ENCODE measurements at regions not wholly inside any gene's neighbourhood (a gene's known extent, or its start where the extent isn't known, plus 50 kb on each side); places are given as distances from the start of the nearest gene placed in this dataset.
"Not testable (repeated sequence)": the region's sequence is repeated elsewhere in the genome, so short reads cannot be mapped to it uniquely, and the experiment has no call there.

- DNase-seq, result peak in 1 of 2 experiments; percentile 43
Measured at GRCh38 chr5:166166071-166166470, 2125.4 kb upstream of the WWC1 start.

- no peak for DNase-seq
Measured at GRCh38 chr5:166172597-166172996, 2118.8 kb upstream of the WWC1 start.

DNA sequence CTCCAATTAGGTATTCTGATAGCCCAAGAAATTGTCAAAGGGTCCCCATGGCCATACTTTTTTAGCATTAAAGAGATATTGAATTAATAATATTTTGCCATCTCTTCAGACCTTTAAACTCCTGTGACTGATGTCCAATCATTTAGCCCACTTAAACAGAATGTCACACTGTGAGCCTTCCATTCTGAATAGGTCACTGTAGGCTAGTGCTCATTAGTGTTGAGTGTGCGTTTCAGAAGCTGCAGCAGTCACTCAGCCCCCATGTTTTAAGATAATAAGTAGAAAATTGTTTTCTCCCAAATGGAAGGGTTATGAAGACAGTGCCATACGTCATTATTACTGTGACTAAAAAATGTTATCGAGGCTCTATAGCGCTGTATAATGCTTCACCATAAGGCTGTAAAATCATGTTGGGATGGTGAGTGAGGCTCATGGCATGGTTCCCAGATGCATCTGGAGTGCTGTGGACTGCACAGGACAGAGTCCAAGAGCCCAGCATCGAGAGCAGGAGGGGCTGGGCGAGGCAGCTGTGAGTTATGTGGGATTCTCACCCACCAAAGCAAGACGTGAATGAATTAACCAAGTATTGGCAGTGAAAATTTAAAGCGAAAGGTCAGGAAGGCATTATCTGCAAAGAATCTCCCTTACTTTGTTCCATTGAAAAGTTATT is 2112.9 kb upstream of the WWC1 start:
- DNase-seq, result no peak

DNA sequence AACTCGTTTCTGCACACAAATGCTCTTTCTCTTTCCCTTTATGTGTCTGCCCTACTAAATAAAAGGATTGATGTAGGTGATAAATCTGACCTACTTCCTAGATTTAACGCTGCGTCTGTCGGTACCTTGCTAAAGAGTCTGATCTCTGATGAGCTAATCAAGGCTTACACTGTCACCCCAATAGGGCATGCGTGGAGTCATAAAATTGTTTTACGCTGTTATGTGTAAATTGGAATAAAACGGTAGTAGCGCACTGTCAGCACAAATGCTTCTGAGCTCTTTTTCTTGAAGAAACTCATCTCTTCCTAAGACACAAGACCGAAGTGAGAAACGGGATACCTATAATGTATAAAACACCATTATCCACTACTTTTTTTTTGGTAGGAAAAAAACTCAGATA is 2106.3 kb upstream of the WWC1 start:
- no peak for DNase-seq

DNA sequence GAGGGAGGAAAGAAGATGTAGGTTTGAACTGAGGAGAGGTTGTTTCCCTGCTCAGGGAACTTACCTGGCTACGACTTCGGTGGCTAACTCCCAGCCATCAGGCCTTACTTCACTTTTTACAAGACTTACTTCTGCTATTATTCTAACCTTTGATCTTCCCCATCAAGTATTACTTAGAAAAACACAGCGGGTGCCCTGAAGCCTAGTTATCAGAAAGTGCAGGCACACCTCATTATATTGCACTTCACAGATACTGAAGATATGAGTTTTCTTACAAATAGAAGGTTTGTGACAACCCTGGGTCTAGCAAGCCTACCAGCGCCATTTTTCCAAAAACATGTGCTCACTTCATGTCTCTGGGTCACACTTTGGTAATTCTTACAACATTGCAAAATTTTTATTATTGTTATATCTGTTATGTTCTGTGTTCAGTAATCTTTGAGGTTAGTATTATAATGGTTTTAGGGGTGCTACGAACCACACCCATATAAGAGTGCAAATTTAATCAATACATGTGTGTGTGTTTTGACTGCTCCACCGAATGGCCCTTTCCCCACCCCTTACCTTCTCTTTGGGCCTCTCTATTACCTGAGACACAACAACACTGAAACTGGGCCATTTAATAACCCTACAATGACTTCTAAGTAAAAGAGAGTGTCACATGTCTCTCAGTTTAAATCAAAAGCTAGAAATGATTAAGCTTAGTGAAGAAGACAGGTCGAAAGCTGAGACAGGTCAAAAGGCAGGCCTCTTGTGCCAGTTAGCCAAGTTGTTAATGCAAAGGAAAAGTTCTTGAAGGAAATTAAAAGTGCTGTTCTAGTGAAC is 2102.7 kb upstream of the WWC1 start:
- DNase-seq, result no peak

- DNase-seq, result no peak
Measured at GRCh38 chr5:166192696-166193095, 2098.7 kb upstream of the WWC1 start.

DNA sequence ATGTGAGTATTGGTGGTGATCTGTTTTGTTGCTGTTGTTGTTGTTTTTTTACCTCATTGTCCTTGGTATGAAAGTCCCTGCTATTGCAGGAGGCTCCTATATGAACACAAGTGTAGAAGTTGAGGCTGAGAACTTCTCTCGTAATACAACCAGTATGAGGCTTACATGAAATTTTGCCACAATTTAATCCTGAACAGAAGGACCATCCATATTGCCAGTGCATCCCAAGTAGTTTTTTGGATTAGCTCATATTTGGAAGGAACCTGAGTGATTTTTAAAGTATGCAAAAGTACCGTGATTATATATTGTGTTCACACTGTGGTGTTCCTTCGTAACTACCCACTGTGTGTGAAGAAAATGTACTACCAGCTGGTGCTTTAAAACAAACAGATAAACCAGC is 2095.5 kb upstream of the WWC1 start:
- DNase-seq, result no peak

DNA sequence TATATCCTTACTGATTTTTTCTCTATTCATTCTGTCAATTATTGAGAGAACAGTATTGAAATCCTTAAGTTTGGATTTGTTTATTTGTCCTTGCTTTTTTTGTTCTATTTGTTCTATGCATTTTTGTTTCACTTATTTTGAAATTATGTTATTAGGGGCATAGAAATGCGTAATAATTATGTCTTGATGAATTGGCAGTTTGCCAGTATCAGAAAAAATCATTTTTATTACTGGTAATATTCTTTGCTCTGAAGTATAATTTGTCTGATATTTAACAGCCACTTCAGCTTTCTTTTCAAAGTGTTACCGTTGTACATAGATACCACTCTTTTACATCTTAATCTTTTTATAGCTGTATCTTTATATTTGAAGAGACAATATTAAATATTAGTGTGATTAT is 2090.9 kb upstream of the WWC1 start:
- no peak for DNase-seq

DNA sequence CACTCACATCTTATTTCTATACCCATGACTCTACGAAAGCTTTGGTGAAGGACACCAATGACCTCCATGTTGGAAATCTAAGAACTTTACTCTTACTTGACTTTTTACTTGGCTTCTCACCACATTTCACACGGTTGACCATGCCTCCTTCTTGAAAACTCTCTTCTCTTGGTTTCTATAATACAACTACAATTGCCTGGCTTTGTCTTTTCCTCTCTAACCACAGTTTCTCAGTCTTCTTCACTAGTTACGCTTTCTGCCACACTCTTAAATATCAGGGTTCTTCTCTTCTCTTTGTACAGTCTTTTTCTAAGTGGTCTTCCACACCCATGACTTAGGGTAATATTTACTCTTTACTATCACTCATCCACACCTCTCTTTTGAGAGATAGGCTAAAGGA is 2079.8 kb upstream of the WWC1 start:
- no peak for DNase-seq

- DNase-seq, result no peak
Measured at GRCh38 chr5:166236327-166236726, 2055.1 kb upstream of the WWC1 start.

DNA sequence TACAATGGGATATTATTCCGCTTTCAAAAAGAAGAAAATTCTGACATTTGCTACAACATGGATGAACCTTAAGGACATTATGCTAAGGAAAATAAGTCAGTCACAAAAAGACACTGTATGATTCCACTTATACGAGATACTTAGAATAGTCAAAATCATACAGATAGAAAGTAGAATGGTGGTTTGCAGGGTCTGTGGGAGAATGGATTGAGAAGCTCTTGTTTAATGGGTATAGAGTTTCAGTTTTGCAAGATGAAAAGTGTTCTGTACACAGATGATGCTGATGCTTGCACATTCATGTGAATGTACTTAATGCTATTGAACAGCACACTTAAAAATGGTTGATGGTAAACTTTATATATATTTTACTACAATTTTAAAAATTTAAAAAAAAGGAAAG is 2050.7 kb upstream of the WWC1 start:
- no peak for DNase-seq

DNA sequence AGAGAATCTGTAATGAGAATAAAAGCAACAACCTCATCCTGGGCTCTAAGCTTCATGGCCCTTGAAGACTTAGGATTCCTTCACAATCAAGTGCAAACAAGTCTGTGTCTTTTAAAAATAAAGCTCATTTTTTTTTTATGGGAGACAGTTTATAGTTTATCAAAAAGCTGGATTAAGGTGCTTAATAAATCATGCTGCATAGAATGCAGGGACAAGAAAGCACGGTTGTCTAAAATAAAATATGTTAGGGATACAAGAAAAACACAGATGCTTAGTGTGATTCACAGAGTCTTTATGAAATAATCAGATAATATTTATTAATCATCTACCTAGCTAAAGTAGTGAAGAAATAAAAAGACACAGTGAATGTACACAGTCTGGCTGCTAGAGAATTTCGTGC is 2045.9 kb upstream of the WWC1 start:
- no peak for DNase-seq

DNA sequence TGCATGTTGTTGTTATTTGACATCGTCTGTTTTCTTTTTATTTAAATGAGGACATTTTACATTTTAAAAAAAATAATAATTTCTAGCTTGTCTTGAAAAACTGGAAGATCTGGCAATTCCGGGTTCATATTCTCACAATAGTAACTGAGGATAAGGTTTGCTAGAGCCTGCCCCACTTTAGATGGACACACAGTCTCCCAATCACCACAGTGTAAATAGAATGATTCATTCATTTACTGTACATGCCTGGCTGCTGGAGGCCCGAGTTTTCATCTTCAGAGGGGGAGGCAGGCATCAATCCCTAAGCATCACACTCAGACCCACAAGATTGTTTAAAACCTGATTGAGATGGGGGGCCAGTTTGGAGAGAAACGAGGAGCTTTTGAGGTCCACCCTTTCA is 2039.7 kb upstream of the WWC1 start:
- DNase-seq, result no peak

DNA sequence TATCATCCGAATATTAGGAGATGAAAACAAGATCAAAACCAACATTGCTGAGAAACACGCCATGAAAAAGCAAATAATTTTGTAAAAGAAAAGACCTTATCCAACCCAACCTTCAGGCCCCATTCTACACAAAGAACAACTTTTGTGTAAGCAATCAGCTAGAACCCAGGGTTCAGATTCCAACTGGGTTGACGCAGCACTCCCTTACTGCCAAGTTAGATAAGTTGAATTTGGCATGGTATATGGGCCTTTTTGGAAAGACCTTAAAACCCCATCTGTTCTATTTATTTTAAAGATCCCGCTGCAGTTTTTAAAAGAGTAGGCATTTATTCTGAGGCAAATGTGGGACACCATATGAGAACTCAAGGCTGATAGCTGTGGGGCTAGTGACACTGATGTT is 2033.8 kb upstream of the WWC1 start:
- DNase-seq, result no peak

DNA sequence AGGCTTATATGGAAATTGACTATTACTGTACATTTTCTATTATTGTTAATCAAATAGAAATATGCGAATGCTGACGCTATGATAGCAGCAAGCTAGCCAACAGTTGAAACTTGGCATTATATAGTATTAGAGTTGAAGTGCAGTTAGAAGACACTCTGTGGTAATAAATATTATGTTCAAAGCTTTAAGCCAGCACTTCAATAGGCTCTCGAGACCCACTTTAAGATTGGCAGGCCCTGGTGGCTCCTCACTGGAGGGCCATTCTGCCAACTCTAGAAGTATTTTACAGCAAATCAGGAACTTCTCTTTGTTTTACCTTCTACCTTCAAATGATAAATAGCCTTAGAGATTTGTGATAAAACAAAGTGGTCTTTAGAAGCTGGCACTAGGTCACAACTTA is 2029.0 kb upstream of the WWC1 start:
- no peak for DNase-seq

DNA sequence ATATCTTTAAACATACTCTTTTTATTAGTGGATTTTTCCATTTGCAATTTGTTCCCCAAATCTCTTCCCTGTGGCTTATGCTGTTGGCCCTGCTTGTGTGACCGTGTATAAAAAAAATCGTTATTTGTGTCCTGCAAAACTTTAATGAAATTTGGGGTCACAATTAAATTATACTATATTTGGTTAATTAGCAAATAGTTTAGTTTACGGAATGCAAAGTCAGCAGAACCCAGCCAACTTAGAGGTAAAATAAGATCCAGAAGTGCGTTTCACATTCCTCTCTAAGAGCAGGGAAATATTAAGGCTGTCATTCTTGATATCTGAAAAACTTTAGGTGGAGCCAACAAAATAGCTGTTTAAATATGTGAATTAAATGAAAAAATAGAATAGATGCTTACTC is 2023.5 kb upstream of the WWC1 start:
- no peak for DNase-seq

DNA sequence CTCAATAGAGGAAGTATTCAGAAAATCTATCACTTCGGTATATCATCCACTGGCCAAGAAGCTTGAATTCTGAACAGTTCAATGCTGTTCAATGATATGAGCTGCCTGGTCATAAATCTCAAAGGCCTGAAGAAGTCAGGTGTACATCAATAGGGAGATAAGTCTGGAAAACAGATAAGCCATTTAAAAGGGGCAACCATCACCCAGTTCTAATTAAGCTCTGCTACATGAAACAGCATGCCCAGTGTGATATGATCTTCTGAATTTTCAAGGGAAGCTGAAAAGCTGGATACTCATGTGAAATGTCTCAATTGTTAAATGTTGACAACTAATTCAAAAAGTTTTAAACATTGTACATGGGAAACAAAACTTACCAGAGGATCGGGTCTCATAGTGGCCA is 2020.7 kb upstream of the WWC1 start:
- DNase-seq, result no peak

DNA sequence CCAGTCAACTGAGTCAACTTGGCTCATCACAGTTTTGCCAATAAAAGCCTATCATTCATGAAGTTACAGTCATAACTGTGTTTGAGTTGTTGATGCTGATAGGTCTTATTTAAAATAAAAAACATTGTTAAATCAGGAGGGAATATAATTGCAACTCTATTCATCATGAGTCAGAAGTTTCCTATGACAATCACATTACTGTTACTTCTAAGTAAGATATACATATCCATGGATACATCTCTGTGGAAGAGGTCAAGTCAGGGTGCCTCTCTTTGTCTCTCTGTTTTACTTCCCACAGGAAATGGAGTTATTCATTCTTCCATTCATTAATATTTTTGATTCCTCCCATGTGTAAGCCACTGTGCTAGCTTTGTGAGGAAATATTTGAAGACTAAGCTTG is 2015.4 kb upstream of the WWC1 start:
- DNase-seq, result no peak

GRCh38 chr5:166279828-166280227 is 2011.6 kb upstream of the WWC1 start:
- DNase-seq, result no peak

- no peak for DNase-seq
Measured at GRCh38 chr5:166281433-166281832, 2010.0 kb upstream of the WWC1 start.

DNA sequence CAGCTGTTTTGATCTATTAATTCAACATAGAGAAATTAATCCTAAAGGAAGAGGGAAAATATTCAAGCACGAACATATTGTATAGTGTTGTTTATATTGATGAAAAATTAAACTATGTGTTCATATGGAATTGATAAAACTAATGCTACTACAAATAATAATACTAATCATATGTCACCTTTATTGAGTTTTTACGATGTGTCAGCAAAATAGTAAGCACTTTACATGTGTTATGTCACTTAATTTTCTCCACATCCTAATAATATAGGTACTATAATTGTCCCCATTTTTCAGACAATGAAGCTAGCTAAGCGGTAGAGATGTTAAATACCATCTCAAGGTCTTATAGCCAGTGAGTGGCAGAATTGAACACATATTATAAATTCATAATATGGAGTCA is 2008.5 kb upstream of the WWC1 start:
- DNase-seq, result no peak

DNA sequence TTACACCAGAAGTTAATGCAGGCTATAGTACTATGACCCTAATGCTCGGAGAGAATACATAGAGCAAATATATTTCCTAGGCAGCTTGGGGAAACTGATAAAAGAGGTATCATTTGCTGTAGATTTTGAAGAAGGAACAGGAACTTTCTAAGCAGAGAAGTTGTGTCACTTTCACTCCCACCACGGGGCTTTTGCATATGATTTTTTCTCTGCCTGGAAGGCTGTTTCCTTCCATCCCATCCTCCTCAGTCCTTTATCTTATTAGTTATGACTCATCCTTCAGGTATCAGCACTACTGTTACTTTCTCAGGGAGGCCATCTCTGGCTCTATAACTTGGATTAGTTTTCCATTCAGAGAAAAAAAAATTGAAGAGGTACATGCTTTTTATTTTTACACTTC is 2006.1 kb upstream of the WWC1 start:
- DNase-seq, result no peak

DNA sequence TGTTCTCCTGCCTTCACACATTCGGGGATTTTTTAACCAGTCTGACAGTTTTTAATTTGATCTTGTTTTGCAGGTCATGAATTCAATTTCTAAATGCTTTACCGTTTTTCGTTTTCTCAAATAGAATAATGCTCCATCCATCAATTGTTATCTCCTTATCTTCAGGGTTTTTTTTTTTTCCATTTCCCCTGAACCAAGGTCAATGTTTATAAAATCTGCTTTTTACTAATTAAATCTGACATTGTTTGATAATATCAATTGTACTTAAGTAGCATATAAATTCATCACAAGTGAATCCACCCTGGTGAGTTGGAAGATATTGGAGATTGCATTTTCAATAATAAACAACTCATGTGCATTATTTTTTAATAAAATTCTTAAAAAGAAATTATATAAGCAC is 2004.6 kb upstream of the WWC1 start:
- DNase-seq, result no peak

DNA sequence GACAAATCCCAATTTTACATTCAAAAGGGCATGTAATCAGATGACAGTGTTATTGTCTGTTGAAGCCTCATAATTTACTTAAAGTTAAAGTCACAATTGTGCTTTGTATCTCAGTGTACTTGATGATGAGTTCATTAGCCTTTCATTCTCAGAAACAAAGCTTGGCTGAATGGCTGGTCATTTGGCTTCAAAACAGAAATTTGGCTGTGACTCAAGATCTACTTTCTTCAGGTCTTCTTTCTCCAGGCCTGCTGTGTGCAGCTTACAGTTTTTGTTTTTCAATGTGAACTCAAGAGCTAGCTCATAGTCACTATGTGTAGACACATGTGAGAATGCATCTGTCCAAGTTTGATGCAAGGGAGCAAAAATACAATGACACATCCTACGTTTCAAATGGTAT is 2003.6 kb upstream of the WWC1 start:
- no peak for DNase-seq

DNA sequence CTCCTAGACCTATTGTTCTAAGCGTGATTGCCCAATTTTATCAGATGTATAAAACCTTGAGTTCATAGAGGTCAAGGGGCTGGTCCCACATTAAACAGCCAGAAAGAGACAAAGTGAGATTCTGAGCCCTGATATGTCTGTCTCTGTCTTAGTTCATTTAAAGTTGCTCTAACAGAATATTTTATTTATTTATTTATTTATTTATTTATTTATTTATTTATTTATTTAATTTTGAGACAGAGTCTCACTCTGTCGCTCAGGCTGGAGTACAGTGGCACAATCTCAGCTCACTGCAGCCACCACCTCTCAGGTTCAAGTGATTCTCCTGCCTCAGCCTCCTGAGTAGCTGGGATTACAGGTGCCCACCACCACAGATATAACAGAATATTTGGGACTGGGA is 1999.6 kb upstream of the WWC1 start:
- DNase-seq, result not testable (repeated sequence)

All from NCI-H526 (cell line).